HL-60 (cell line): ENCODE measurements at regions not wholly inside any gene's neighbourhood (a gene's known extent, or its start where the extent isn't known, plus 50 kb on each side); places are given as distances from the start of the nearest gene placed in this dataset.

Experiments used
- GABPA ChIP-seq: IDR thresholded peaks from 2 replicates; pipeline ENCODE4 v1.6.1; 2012; ENCODE audit warnings: low read depth
- POLR2AphosphoS5 ChIP-seq: IDR thresholded peaks from 2 replicates; pipeline ENCODE4 v1.6.1; 2012; ENCODE audit warnings: low read depth
- SPI1 ChIP-seq: IDR thresholded peaks from 2 replicates; pipeline ENCODE4 v1.6.1; 2012; ENCODE audit warnings: low read depth, mild to moderate bottlenecking, borderline replicate concordance
- TF ChIP-seq, protein P1 (sequence below): IDR thresholded peaks from one replicate; pipeline ENCODE4 v1.5.1; 2011; ENCODE audit warnings: low read length, control low read depth, inconsistent platforms; ENCODE audit not compliant: insufficient read depth
- TF ChIP-seq, protein P2 (sequence below): IDR thresholded peaks from 2 replicates; pipeline ENCODE4 v1.6.1; 2012; ENCODE audit warnings: low read depth; ENCODE audit not compliant: insufficient replicate concordance

DNA sequence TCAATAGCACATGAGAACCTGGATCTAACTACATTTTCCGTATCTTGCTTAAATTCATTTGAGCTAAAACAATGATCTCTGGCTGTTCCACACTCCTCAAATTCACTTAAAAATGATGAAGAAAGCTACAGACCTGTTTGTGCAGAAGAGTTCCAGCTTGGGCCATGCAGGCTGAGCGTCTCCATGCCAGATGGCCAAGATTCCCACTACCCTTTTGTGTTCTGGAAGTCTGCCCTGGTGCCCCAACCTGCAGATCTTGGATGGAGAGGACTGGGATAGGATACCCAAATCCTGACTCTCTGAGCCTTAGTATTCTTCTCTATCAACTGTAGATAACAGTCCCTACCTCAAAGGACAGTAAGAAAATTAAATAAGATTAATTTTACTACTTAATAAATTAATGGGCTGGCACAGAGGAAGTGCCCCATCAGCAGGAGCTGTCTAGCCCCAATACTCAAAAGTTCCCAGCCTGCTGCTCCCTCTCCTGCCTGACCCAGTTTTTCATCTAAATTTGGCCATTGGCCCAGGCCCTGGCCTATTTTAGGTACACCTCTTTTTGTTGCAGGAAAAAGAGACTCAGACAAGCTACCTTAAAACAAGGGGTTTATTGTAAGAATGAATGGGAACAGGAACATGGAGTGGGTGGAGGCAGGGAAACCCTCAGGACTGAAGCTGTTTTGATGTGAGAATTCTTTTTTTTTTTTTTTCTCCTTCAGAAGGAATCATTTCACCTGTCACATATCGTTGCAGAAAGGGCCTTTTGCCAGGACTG lies 81.4 kb upstream of the GRK3 start:
- TF ChIP-seq, protein P1, sequence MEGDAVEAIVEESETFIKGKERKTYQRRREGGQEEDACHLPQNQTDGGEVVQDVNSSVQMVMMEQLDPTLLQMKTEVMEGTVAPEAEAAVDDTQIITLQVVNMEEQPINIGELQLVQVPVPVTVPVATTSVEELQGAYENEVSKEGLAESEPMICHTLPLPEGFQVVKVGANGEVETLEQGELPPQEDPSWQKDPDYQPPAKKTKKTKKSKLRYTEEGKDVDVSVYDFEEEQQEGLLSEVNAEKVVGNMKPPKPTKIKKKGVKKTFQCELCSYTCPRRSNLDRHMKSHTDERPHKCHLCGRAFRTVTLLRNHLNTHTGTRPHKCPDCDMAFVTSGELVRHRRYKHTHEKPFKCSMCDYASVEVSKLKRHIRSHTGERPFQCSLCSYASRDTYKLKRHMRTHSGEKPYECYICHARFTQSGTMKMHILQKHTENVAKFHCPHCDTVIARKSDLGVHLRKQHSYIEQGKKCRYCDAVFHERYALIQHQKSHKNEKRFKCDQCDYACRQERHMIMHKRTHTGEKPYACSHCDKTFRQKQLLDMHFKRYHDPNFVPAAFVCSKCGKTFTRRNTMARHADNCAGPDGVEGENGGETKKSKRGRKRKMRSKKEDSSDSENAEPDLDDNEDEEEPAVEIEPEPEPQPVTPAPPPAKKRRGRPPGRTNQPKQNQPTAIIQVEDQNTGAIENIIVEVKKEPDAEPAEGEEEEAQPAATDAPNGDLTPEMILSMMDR: no peak
- TF ChIP-seq GABPA: no peak
- TF ChIP-seq, protein P2, sequence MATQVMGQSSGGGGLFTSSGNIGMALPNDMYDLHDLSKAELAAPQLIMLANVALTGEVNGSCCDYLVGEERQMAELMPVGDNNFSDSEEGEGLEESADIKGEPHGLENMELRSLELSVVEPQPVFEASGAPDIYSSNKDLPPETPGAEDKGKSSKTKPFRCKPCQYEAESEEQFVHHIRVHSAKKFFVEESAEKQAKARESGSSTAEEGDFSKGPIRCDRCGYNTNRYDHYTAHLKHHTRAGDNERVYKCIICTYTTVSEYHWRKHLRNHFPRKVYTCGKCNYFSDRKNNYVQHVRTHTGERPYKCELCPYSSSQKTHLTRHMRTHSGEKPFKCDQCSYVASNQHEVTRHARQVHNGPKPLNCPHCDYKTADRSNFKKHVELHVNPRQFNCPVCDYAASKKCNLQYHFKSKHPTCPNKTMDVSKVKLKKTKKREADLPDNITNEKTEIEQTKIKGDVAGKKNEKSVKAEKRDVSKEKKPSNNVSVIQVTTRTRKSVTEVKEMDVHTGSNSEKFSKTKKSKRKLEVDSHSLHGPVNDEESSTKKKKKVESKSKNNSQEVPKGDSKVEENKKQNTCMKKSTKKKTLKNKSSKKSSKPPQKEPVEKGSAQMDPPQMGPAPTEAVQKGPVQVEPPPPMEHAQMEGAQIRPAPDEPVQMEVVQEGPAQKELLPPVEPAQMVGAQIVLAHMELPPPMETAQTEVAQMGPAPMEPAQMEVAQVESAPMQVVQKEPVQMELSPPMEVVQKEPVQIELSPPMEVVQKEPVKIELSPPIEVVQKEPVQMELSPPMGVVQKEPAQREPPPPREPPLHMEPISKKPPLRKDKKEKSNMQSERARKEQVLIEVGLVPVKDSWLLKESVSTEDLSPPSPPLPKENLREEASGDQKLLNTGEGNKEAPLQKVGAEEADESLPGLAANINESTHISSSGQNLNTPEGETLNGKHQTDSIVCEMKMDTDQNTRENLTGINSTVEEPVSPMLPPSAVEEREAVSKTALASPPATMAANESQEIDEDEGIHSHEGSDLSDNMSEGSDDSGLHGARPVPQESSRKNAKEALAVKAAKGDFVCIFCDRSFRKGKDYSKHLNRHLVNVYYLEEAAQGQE: no peak
- TF ChIP-seq POLR2AphosphoS5: no peak
- TF ChIP-seq SPI1: no peak
